HK-2 (cell line): ENCODE measurements at regions not wholly inside any gene's neighbourhood (a gene's known extent, or its start where the extent isn't known, plus 50 kb on each side); places are given as distances from the start of the nearest gene placed in this dataset.
"Not testable (repeated sequence)": the region's sequence is repeated elsewhere in the genome, so short reads cannot be mapped to it uniquely, and the experiment has no call there.

Experiments
- DNase-seq: peaks from one replicate; pipeline ENCODE4 v3.0.0-alpha.2; 2018; ENCODE audit not compliant: unreplicated experiment

DNA sequence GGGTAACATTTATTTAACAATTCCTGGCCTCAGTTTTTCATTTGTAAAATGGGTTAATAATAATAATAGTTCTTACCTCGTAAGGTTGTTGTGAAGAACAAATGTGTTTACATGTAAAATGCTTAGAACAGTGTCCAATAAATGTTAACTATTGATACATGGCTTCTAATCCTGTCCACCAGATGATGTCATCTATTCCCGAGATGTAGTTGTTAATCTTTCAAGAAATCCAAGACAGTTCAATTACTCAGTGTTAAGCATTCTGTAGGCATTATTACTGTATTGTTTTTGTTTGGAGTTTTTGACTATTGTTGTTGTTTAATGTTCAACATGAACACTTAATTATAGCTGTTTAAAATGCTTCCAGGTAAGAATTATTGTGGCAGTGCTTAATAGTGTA lies 131.0 kb upstream of the FNDC3A start:
- no peak for DNase-seq

DNA sequence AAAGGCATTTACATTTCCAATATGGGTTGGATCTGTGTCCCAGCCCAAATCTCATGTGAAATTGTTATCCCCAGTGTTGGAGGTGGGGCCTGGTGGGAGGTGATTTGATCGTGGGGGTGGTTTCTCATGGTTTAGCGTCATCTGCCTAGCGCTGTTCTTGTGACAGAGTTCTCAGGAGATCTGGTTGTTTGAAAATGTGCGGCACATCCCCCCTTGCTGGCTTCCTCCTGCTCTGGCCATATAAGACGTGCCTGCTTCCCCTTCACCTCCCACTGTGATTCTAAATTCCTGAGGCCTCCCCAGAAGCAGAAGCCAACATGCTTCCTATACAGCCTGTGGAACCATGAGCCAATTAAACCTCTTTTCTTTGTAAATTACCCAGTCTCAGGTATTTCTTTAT lies 126.2 kb upstream of the FNDC3A start:
- no peak for DNase-seq

DNA sequence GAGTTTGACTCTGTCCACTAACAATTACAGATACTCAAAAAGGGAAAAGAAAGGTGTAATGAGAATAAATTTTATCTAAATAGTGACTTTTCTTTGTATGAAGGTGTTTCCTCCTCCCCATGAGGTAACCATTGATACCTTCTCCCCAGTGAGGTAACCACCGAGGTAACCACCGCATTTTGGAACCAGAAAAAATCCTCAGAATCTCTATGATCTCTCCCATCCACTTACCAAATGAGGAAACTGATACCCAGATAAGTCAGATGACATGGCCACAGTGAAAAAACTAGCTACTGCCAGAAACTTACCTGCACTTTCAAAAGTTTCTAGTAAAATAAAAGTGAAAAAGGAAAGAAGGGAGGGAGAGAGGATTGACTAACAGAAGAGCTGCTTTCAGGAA lies 124.0 kb upstream of the FNDC3A start:
- DNase-seq, result no peak

DNA sequence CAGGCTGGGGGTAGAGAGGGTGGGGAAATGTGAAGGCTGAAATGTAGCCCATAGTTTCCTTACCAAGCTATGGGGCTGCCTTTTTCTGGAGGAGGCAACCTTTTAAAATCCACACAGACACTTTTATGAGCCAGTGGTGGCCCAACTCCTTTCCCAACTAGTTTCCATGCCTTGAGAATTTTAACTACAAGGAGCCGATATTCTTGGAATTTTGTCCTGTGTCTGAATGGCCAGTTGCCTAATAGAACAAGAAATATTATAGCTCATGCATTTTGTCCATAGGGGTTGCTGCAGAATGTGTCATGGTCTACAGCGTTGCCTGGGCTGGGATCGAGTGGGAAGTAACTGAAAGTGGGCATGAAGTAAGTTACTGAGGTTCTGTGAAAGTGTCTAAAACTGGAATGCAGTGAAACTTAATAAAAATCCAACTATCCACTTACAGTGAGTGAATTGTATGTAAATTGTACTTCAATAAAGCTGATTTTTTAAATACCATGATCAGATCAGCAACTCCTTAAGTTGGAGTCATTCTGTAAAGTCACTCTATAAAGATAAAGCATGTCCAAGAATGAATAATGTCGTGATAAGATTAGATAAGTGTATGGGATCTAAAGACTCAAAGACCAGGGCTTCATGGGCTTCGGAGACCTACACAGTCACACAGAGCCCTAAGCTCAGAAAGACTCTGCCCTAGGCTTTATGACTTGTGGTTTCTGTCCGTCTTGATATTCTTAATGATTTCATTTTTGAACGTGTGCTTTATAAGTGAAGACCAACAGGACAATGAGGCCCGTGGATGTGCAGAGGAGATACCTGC lies 122.6 kb upstream of the FNDC3A start:
- no peak for DNase-seq

DNA sequence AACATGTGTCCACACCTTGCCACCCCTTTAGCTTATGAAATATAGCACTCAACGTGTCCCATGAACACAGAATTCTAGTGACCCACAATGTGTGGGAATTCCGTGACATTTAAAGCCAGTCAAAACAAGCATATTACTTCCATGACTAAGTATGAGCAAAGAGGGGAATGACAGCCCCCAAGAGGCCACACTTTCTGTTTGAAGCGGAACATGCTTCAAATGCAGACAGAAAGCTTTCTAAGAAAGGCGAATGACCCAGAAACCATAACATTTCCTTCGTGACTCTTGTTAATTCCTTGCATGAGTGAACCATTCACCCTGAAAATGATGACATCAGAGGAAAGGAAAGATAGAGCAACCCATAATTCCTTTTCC lies 122.0 kb upstream of the FNDC3A start:
- DNase-seq, result no peak

DNA sequence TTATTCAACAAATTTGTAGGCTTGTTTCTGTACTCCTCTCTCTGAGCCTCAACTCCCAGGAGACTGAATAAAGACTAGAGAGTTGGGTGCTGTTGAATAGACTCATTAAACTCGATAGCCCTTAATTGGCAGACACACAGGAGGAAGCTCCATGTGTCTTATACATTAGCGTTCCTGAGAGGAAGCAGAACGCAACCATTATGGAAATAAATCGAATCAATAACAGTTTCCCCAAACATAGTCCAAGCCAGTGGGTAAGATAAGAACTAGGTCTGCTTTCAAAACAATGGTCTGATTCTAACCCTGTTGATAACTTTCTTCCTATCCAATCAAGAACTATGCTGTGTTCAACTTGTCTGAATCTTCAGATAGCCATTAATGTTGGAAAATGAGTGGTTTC lies 118.1 kb upstream of the FNDC3A start:
- DNase-seq, result no peak

DNA sequence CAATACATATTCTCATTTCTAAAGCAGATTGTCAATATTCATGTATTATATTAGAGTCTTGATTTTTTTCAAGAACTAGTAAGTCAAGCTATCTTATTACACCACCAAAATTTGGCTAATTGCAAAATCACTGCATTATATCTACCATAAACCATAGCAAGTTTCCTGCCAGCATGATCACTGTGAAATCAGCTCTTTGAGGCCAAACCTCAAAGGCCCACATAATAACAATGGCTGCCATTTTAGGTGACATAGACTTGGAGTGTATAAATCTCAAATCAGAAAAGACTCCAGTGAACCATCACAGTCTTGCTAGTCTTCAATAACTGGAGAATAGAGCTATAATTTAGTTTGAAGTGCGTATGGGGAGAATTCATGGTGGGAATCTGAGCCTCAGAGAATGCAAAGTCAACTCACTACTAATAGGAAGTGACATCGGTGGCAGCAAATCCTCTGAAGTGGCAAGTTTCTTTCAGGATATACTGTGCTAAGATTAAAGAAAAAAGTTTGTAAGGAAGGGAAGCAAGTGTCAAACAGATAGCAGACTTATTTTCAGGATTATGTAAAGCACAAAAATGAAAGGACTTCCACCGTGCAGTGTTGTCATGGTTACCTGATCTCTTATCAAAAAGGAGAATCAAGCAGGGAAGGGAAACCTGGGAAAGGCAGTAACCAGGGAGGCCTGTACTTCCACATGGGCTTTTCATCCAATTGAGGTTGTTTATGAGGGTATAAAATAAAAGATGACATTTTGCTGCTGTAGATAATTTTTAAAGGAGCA lies 117.4 kb upstream of the FNDC3A start:
- no peak for DNase-seq

DNA sequence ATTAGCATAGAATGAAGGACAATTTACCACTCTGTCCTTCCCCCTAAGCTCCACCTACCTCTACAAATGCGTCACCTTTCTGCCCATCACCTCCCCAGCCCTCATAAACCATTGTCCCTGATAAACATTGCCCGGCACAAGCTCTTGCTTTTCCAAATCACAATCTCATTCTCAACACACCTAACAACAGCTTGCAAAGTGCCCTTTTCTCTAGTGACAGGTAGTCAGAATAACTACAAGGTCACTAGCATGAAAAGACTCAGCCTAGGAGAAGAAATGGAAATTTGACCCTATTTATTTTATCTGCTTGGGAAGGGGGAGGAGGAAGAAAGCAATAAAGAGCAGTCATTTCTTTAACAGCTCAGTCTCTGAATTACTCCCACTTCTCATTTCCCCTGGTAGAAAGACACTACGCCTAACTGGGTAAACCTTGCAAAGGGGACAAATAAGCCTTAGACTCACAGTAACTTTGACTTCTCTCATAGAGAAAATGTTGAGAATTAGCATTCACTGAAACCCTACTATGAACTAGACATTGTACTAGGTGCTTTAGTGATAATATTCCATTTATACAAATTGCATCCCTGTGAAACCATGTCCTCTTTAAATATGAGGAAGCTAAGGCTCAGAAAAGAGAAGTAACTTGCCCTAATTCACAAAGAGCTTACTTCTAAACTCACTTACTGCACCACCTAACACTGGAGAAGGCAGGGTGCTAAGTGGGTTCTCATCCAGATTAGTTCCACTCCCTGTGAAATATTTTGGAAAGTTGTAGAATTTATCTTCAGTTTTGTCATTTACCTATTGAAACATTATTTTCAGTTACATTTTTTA lies 116.2 kb upstream of the FNDC3A start:
- DNase-seq, result no peak

DNA sequence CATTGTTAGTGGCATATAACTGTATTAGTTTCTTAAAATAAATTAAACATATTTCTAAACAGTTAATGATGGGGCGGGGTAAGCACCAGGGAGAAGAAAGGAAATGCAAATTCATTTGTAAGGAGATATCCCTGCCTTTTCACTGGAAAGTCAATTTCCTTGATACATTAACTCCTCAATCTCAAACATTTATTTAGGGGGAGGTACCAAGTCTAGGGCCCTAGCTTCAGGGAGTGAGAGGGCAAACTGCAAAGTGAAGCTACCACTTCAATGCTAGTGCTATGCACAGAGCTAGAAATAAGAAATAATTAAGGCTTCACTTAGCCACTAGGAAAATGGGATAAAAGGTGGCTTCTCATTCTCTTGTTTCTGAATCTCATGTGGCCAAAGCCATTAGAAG lies 115.3 kb upstream of the FNDC3A start:
- no peak for DNase-seq

DNA sequence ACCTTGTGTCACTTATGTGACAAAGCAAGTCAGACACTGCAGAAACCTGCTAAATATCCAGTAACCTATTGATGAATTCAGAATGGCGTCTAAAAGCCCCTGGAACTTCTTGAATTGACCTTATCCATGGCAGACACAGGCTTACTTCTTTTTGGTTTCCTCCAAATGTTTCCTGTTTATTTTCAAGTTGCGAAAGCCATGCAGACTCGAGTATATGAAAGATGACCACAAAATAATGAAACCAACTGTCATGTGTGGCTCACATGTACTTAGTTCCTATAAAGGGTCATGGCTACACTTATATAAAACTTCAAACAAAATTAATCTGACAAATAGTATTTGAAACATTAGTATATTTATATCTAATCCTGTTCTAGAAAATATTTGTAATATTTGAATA lies 113.1 kb upstream of the FNDC3A start:
- no peak for DNase-seq

DNA sequence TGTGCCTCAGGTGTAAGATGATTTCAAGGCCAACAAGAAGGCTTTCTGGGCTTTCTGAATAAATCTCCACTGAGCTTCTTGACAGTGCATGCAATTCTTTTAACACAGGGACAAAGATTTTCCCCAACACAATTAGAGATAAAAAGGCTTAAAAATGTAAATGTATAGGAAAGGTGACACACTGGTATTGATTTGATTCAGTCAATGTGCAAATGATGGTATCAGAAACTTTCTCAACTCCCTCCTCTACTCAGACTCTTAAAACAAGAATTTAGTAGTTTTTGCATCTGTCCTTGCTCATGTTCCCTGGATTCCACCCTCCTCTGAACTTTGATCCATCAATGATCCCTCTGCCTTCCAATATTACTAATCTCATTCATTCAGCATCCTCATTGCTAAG lies 111.6 kb upstream of the FNDC3A start:
- DNase-seq, result no peak

DNA sequence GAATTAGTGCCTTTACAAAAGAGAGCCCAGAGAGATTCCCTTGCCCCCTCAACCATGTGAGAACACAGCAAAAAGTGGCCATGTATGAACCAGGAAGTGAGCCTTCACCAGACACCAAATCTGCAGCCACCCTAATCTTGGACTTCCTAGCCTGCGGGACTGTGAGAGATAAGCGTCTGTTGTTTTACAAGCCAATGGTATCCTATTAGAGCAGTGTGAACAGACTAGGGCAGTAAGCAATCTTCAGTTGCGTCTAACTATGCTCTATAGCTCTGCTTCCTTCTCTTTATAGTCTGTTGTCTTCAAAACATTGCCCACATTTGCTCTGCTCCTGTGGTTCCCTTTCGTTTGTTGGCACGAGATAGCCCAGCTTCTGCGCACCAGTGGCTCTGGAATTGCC lies 109.5 kb upstream of the FNDC3A start:
- DNase-seq, result no peak

DNA sequence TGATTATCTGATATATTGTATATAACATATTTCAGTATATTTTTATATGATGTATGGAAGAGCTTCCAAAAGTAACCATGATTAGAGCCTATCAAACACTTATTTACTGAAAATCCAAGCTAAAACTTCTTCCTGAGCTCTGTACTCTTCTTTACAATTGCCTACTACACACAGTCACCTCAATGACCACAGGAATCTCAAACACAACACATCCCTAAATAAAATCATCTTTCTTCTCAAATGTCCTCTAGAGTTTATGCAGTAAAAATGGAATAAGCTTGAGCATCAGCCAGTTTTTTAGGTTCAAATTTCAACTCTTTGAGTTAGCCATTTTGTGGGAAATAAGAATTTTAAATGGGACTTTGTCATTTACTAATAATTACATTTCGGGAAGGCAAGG lies 102.6 kb upstream of the FNDC3A start:
- DNase-seq, result no peak

DNA sequence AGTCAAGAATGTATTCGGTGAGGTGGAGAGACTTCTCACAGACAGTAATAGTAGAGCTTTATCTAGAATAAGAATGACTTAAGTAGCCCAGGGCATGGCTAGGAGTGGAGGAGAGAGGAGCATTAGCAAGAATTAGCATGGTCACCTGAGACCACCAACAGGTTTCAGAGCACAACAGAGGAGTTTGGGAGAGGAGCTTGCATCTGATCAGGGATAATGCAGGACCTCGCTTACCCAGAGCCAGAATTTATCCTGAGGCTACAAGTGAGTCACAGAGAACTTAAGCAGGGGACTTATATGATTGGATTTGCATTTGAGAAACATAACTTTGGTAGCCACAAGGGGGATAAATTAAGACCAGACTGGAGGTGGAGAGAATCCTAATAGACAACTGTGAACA lies 102.1 kb upstream of the FNDC3A start:
- DNase-seq, result no peak

DNA sequence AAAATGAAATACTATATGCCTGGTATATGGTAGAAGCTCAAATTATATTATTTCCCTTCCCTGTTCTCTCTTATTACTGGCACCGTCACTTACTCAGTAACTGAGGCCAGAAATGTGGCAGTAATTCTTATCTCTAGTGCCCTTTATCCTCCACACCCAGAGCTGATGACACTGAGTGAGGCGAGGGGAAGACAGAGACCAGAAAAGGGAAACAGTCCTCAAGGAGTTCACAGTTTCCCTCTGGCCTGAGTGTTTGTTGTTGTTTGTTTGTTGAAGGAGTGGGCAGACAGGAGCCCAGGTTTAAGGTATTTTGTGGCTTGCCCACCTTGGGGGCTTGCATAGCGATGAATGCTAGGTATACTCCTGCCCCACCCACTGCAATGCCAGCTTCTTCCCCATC lies 101.5 kb upstream of the FNDC3A start:
- no peak for DNase-seq

DNA sequence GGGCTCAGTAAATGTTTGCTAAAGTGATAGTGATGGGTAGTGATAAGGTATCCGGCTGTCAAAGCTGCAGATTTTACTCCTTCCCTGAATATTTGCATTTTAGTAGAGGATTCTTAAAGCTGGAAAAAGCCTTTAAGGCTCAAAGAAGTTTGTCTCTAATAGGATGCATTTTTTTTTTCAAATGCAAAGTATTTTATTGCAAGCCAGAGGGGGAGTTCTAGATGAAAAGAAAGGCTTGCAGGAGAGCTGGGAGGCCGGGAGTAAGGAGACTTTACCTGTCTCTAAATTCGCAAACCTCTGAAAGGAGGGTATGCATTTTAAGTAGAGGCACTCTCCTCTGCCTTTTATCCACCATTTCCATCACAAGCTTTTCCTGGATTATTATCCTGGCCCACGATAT lies 100.7 kb upstream of the FNDC3A start:
- DNase-seq, result no peak

DNA sequence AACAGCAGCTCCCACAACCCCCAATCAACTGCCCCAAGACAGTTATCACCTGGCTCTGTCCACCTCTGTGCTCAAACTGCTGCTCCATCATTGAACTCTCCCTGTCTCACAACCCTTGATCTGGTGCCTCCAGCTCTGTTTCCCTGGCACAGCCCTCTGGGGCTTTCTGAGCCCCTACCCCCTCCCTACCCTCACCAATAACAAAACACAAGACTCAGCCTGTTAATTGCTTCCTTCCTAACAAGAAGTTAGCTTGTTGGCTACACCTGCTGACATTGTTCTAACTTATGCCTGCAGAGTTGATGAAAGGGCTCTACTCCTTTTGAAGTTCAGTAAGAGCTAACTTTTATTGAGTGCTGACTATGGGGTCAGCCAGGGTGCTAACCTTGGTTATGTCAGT lies 99.4 kb upstream of the FNDC3A start:
- DNase-seq, result no peak

DNA sequence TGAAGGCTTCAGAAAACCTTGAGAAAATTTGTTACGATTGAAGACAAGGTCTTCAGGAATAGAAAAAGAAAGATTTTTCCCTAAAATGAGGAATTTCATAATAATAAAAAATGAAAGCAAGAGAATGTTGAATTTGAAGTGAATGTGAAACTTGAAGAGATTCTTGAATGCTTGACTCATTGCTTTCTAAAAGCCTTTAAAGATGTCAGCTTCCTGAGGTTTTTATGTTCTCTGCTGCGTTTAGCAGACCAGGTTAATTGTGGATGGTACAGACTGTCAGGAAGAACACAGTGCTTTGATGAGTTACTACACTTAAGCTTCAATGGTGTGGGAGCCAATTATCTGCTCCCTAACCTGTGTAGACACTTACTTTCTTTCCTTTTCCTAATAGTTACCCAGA lies 96.3 kb upstream of the FNDC3A start:
- DNase-seq, result no peak

DNA sequence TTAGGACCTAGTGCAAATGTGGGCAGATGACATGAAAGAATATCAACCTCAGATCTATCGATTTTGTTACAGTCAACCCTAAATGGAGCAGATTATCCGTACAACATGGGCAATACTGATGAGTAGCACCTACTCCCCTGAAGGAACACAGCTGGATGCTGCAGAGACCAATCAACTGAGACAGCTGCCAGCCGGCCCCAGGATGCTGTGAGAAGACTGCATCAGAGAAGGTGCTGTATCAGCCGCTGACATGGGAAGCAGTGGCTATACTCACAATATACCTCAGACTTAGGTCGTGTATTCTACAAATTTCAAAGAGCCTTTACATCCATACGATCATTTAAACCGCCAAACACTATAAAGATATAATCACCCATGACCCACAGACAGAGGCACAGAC lies 95.9 kb upstream of the FNDC3A start:
- DNase-seq, result no peak

DNA sequence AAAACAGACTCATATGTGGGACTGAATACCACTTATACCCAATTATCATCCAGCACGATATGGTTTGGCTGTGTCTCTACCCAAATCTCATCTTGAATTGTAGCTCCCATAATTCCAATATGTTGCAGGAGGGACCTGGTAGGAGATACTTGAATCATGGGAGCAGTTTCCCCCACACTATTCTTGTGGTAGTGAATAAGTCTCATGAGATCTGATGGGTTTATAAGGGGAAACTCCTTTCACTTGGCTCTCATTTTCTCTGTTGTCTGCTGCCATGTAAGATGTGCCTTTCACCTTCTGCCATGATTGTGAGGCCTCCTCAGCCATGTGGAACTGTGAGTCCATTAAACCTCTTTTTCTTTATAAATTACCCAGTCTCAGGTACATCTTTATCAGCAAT lies 91.9 kb upstream of the FNDC3A start:
- DNase-seq, result not testable (repeated sequence)

DNA sequence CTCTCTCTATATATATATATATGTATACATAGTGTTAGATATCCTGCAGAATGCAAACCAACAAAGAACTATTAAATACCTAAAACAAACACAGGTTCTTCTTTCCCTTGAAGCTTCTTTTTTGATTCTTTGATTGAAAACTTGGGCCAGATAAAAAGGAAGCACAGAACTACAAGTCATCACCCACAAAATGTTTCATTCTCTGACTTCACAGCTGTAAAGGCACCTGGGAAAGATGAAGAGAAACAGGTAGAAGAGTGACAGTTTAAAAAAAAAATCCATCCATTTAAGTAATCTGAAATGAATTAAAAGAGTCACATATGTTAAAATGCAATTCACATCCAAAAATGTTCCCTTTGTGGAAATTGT lies 90.7 kb upstream of the FNDC3A start:
- no peak for DNase-seq

DNA sequence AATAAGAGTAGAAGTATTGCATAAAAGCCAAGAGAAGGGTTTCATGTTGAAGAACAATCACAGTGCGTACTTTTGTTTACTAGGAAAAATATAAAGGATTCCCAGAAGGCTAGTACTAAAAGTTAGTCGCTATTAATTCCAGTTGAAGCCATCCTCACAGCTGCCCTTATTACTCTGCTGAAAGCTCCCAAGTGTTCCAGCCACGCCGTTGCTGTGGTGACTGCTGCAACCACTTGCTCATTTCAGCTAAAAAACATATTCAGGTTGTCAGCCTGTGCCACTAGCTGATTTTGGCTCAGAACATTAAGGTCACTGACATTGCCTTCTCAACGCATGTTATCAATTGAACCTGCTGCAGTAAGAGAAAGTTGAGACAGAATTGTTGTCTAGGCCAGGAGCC lies 87.1 kb upstream of the FNDC3A start:
- no peak for DNase-seq

DNA sequence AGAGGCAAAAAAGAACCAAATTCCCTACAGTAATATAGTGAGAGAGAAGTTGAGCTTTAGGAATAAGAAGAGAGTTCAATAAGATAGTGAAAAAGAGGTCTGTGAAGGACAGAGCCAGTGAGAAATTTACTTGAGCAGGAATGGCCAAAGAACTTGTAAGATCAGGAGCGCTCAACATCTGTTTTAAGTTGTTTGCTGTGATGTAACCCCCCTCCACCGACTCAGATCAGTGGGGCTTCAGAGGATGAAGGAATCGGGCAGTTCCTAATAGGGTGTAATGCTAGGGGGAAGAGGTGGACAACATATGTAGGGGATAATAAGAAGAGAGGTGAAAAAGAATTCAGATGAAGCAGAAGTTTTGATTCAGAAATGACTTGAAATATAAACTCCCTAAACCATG lies 85.3 kb upstream of the FNDC3A start:
- DNase-seq, result no peak
